Adrenal gland (tissue), 9 donors: ENCODE measurements at regions not wholly inside any gene's neighbourhood (a gene's known extent, or its start where the extent isn't known, plus 50 kb on each side); places are given as distances from the start of the nearest gene placed in this dataset.
A peak's percentile ranks its signal among the peaks of the same experiment; 100 is the strongest.
"Not testable (repeated sequence)": the region's sequence is repeated elsewhere in the genome, so short reads cannot be mapped to it uniquely, and the experiment has no call there.

ENCODE experiments used
- DNase-seq, 7 donors: peaks; one replicate each; pipeline ENCODE4 v3.0.0-alpha.2; 2019 to 2020
- H3K27ac ChIP-seq, 5 donors: fragments of 200-600 bp; sonication (generic) in 4 of 5; 1 replicate in 3 of 5; 2 replicates in 2 of 5; pipeline versions ENCODE4 v1.5.1 to v1.8.0; 2016 to 2020; ENCODE audit warnings: mild to moderate bottlenecking in 1 of 5
- H3K27me3 ChIP-seq: fragments of 200-600 bp; 2 replicates; pipeline ENCODE4 v1.8.0; 2021
- H3K36me3 ChIP-seq, 2 donors: fragments of 200-600 bp; replicated peaks in 1 of 2; 1 replicate in 1 of 2; 2 replicates in 1 of 2; pipeline versions ENCODE4 v1.5.1 to v1.8.0; 2018 to 2022
- H3K4me1 ChIP-seq, 2 donors: fragments of 200-600 bp; replicated peaks in 1 of 2; 1 replicate in 1 of 2; 2 replicates in 1 of 2; pipeline versions ENCODE4 v1.5.1 to v1.8.0; 2018 to 2021
- H3K4me3 ChIP-seq, 4 donors: fragments of 200-600 bp; sonication (generic) in 3 of 4; one replicate each; pipeline ENCODE4 v1.5.1; 2016 to 2018
- H3K9me3 ChIP-seq, 3 donors: fragments of 200-600 bp; sonication (generic) in 1 of 3; replicated peaks in 1 of 3; 1 replicate in 2 of 3; 2 replicates in 1 of 3; pipeline versions ENCODE4 v1.5.1 to v1.8.0; 2016 to 2021
- POLR2A ChIP-seq, 2 donors: fragments of 450-650 bp; IDR thresholded peaks; one replicate each; pipeline ENCODE4 v1.6.1; 2017; ENCODE audit warnings: antibody characterized with exemption in 2 of 2, mild to moderate bottlenecking in 2 of 2, moderate library complexity in 1 of 2
- WGBS, 4 donors: extraction: QIAGEN DNeasy Blood & Tissue Kit in 2 of 4; methylation state at CpG; one replicate each; pipeline versions ENCODE4 v1.1.5 to v1.1.7; 2013 to 2017; 5-methylcytosine and 5-hydroxymethylcytosine counted together
- intact Hi-C, 2 donors: fragments of 100-400 bp; cut with DNase I; formaldehyde crosslinking; loops; one replicate each; pipeline versions ENCODE4 v1.14.1 to v1.15.0; 2022 to 2023
- TF ChIP-seq, protein P1 (sequence below), 6 experiments: fragments of 450-650 bp in 4 of 6; fragments of 200-600 bp in 2 of 6; sonication (generic) in 1 of 6; IDR thresholded peaks; 1 replicate in 5 of 6; 2 replicates in 1 of 6; pipeline versions ENCODE4 v1.5.1 to v1.8.0; 2016 to 2021; ENCODE audit warnings: antibody characterized with exemption in 6 of 6, mild to moderate bottlenecking in 2 of 6, moderate library complexity in 1 of 6
- donor health status: healthy with polysubstance abuse.
- donor health status: Bipolar disorder and iron deficiency.
- donor health status: DM: yes; HTN: yes; CAD: no.
- donor health status: DM: no; HTN: no; CAD: no.
- donor health status: DM: no; HTN: no; CAD: no.

DNA sequence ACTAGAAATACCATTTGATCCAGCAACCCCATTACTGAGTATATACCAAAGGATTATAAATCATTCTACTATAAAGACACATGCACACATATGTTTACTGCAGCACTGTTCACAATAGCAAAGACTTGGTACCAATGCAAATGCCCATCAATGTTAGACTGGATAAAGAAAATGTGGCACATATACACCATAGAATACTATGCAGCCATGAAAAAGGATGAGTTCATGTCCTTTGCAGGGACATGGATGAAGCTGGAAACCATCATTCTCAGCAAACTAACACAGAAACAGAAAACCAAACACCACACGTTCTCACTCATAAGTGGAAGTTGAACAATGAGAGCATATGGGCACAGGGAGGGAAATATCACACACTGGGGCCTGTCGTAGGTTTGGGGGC is 106.0 kb downstream of the SPATA18 start:
- H3K9me3 ChIP-seq, H3K4me1 ChIP-seq, H3K27me3 ChIP-seq, H3K36me3 ChIP-seq, DNase-seq, intact Hi-C loops, H3K4me3 ChIP-seq, H3K27ac ChIP-seq: not testable (repeated sequence)
- 64 to 88% (median 76%) methylated on average over 2 of the region's 2 CpGs for WGBS, 4 donors

DNA sequence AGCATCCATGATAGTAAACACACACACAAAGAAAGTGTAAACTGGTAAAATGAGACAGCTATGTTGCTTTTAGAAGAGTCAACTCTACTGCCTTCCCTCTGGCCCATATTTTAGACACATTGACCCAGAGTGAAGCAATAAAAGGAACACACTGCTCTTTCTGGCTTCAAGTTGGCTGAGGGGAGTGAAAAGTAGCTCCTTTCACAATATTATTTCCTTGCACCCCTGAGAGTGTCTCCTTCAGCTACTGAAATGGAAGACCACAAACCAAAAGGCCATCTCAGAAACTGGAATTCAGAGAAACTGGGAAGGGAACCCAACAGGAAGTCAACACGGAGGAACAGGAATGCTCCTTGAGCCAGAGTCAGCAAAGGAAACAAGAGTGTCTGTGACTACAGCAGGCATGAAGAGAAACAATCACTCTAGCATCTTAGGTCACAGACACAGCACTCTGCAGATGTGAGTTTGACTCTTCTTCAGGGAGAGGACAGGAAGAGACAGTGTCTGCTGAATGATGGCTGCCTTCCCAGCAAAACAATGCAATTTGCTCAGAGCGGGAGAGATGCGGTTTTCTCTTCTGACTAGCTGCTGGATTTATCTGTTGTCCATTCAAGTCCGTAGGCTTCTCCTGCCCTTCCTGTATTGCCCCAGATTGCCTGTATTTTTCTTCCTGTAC is 106.7 kb downstream of the SPATA18 start:
- intact Hi-C loops, result no loop called here
- Histone ChIP-seq H3K4me1 (no peaks in the 10 kb centered on the region), H3K27ac (peak overlapping the region in 2 of 5 donors; percentile 2 to 6), H3K36me3 (no peaks in the 10 kb centered on the region), H3K9me3 (no peaks in the 10 kb centered on the region), H3K4me3 (no peak overlapping the region), H3K27me3 (no peaks in the 10 kb centered on the region)
- TF ChIP-seq POLR2A (IDR thresholded peaks at IDR 0.05), result no peak
- TF ChIP-seq, protein P1, sequence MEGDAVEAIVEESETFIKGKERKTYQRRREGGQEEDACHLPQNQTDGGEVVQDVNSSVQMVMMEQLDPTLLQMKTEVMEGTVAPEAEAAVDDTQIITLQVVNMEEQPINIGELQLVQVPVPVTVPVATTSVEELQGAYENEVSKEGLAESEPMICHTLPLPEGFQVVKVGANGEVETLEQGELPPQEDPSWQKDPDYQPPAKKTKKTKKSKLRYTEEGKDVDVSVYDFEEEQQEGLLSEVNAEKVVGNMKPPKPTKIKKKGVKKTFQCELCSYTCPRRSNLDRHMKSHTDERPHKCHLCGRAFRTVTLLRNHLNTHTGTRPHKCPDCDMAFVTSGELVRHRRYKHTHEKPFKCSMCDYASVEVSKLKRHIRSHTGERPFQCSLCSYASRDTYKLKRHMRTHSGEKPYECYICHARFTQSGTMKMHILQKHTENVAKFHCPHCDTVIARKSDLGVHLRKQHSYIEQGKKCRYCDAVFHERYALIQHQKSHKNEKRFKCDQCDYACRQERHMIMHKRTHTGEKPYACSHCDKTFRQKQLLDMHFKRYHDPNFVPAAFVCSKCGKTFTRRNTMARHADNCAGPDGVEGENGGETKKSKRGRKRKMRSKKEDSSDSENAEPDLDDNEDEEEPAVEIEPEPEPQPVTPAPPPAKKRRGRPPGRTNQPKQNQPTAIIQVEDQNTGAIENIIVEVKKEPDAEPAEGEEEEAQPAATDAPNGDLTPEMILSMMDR (IDR thresholded peaks at IDR 0.05), result no peak
- peak in 2 of 7 donors; percentile 1 to 50 for DNase-seq
- 26 to 43% (median 31%) methylated on average over 4 of the region's 4 CpGs for WGBS, 4 donors

DNA sequence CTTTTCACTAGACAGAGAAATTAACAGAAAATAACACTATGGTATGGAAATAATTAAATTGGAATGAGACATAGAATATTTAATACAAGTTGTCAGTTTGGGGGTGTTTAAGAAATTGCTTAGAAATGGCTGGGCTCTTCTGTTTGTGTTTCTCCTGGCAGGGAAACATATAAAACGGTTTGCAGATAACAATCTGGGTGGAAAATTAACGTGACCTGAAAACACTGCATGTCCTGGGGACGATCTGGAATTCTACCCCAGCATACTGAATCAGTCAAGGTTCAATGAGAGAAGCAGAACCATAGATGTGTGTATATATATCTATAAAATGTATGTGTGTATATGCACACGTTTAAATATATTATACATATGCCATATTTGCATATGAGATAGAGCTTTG is 109.8 kb downstream of the SPATA18 start:
- TF ChIP-seq, protein P1 (IDR thresholded peaks at IDR 0.05), result no peak
- no peak for TF ChIP-seq POLR2A (IDR thresholded peaks at IDR 0.05)
- Histone ChIP-seq H3K4me1 (no peaks in the 10 kb centered on the region), H3K4me3 (no peak overlapping the region), H3K9me3 (no peaks in the 10 kb centered on the region), H3K36me3 (no peaks in the 10 kb centered on the region), H3K27ac (no peak overlapping the region), H3K27me3 (no peaks in the 10 kb centered on the region)
- 48 to 55% (median 54%) methylated on average over 4 of the region's 4 CpGs for WGBS, 4 donors
- intact Hi-C loops, result no loop called here
- no peak for DNase-seq

DNA sequence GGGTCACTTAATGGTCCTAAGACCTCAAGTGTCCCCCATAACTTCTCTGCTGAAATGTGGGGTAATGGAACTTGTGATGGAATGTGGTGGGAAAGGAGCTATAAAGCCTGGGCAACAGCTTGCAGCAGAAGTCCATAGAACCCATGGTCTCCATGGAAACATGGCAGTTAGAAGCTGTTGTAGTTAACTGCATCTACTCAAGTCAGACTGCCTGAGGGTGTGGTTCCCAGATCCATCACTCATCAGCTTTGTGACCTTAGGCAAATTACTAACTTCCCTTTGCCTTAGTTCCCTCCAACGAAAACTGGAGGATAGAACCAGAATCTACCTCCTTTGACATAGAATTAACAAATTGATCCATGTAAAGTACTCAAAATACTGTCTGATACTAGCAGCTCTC is 113.0 kb downstream of the SPATA18 start:
- intact Hi-C loops, result no loop called here
- no peaks in the 10 kb centered on the region for H3K4me1 ChIP-seq
- H3K9me3 ChIP-seq, result no peaks in the 10 kb centered on the region
- no peak for TF ChIP-seq POLR2A (IDR thresholded peaks at IDR 0.05)
- TF ChIP-seq, protein P1 (IDR thresholded peaks at IDR 0.05), result no peak
- WGBS, 4 donors, result 45 to 61% (median 47%) methylated on average over 1 of the region's 1 CpG
- no peak for DNase-seq
- H3K27me3 ChIP-seq, result no peaks in the 10 kb centered on the region
- no peaks in the 10 kb centered on the region for H3K36me3 ChIP-seq
- no peak overlapping the region for H3K27ac ChIP-seq
- H3K4me3 ChIP-seq, result no peak overlapping the region

DNA sequence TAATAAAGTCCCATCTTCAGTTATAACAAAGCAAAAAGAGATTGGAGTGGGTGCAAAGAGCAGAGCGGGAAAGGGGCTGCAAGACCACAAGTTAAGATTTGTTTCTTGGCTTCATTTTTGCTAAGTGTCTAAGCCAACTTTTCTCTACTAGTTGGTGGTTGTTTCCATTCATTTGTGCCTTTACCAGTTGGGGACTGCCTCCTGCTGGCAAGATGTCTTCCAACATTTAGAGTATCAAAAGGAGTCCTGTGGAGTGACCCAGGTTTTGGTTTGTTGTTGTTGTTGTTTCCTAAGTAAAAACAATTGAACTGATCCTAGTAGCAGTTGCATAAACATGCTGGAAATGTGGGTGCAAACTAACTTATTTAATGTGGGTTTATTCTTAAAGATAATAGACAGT is 121.1 kb downstream of the SPATA18 start:
- Histone ChIP-seq H3K4me1 (no peaks in the 10 kb centered on the region), H3K9me3 (no peaks in the 10 kb centered on the region), H3K36me3 (no peaks in the 10 kb centered on the region), H3K27me3 (no peaks in the 10 kb centered on the region), H3K4me3 (no peak overlapping the region), H3K27ac (no peak overlapping the region)
- intact Hi-C loops, result no loop called here
- peak in 3 of 7 donors; percentile 4 to 24 (median 10) for DNase-seq
- TF ChIP-seq, protein P1 (IDR thresholded peaks at IDR 0.05), result peak in 2 of 6 experiments; percentile 26 to 38
- TF ChIP-seq POLR2A (IDR thresholded peaks at IDR 0.05), result no peak
- 78 to 90% (median 85%) methylated on average over 1 of the region's 1 CpG for WGBS, 4 donors
